ENCODE measurements at regions not wholly inside any gene's neighbourhood (a gene's known extent, or its start where the extent isn't known, plus 50 kb on each side); places are given as distances from the start of the nearest gene placed in this dataset.

GRCh38 chrX:147333821-147334220, 519.3 kb upstream of the CXorf51A start:
- Mint-ChIP-seq H3K27me3 (ENCODE audit: unreplicated experiment) (no peaks in the 10 kb centered on the region), H3K9me3 (ENCODE audit: unreplicated experiment) (no peaks in the 10 kb centered on the region), H3K4me3 (ENCODE audit: unreplicated experiment) (no peak overlapping the region), H3K36me3 (ENCODE audit: unreplicated experiment) (no peaks in the 10 kb centered on the region), H3K27ac (ENCODE audit: unreplicated experiment) (no peak overlapping the region), H3K4me1 (ENCODE audit: low read depth, unreplicated experiment) (no peaks in the 10 kb centered on the region)
- DNase-seq: no peak
- no peak for TF ChIP-seq CTCF (IDR thresholded peaks at IDR 0.05; ENCODE audit: partially characterized antibody, unreplicated experiment)

GRCh38 chrX:147322496-147322895, 508.0 kb upstream of the CXorf51A start:
- Mint-ChIP-seq H3K27ac (ENCODE audit: unreplicated experiment) (no peak overlapping the region), H3K36me3 (ENCODE audit: unreplicated experiment) (no peaks in the 10 kb centered on the region), H3K4me1 (ENCODE audit: low read depth, unreplicated experiment) (no peaks in the 10 kb centered on the region), H3K27me3 (ENCODE audit: unreplicated experiment) (no peaks in the 10 kb centered on the region), H3K9me3 (ENCODE audit: unreplicated experiment) (no peaks in the 10 kb centered on the region), H3K4me3 (ENCODE audit: unreplicated experiment) (no peak overlapping the region)
- DNase-seq: no peak
- no peak for TF ChIP-seq CTCF (IDR thresholded peaks at IDR 0.05; ENCODE audit: partially characterized antibody, unreplicated experiment)

DNA sequence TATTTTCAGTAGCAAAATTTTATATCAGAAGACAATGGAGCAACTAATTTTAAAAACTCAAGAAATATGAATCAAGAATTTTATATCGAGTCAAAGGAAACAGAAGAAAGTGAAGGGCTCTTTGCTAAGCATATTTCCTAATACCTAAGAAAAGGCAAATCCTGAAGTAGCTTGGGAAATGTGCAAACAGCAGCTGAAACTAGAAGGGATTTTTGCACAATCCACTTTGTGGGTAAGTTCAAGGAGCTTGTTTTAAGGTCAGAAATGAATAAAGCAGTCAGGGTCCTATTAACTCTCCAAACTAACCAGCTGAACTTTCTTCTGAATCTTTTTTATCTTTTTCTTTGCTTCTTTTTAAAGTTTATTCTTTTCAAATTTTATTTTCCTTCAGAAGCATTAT, 500.9 kb upstream of the CXorf51A start:
- Mint-ChIP-seq H3K4me1 (ENCODE audit: low read depth, unreplicated experiment) (no peaks in the 10 kb centered on the region), H3K9me3 (ENCODE audit: unreplicated experiment) (no peaks in the 10 kb centered on the region), H3K27me3 (ENCODE audit: unreplicated experiment) (no peaks in the 10 kb centered on the region), H3K36me3 (ENCODE audit: unreplicated experiment) (no peaks in the 10 kb centered on the region), H3K4me3 (ENCODE audit: unreplicated experiment) (no peak overlapping the region), H3K27ac (ENCODE audit: unreplicated experiment) (no peak overlapping the region)
- no peak for TF ChIP-seq CTCF (IDR thresholded peaks at IDR 0.05; ENCODE audit: partially characterized antibody, unreplicated experiment)
- no peak for DNase-seq

Data from glutamatergic neuron (in vitro differentiated cells).